HG03064 (cell line): ENCODE measurements at regions not wholly inside any gene's neighbourhood (a gene's known extent, or its start where the extent isn't known, plus 50 kb on each side); places are given as distances from the start of the nearest gene placed in this dataset.

Experiments used
- ATAC-seq: cut with Tn5 transposase; IDR thresholded peaks from one replicate; pipeline ENCODE4 v1.9.1; 2021; ENCODE audit warnings: low read depth; ENCODE audit not compliant: unreplicated experiment

- ATAC-seq, result no peak
These were observed 64.2 kb downstream of the GJA1 start for GRCh38 chr6:121499666-121500065.

GRCh38 chr6:121503589-121503991 lies 68.1 kb downstream of the GJA1 start:
- ATAC-seq, result no peak

GRCh38 chr6:121504227-121504626 lies 68.8 kb downstream of the GJA1 start:
- no peak for ATAC-seq

GRCh38 chr6:121505284-121505683 lies 69.8 kb downstream of the GJA1 start:
- no peak for ATAC-seq

GRCh38 chr6:121506761-121507754 lies 71.6 kb downstream of the GJA1 start:
- ATAC-seq, result no peak

- no peak for ATAC-seq
These were observed 75.2 kb downstream of the GJA1 start for GRCh38 chr6:121510568-121511177.

GRCh38 chr6:121515630-121516265 lies 80.3 kb downstream of the GJA1 start:
- ATAC-seq, result no peak

- no peak for ATAC-seq
These were observed 80.9 kb downstream of the GJA1 start for GRCh38 chr6:121516331-121516730.

- ATAC-seq, result no peak
These were observed 85.1 kb downstream of the GJA1 start for GRCh38 chr6:121520337-121521163.

- no peak for ATAC-seq
These were observed 85.7 kb downstream of the GJA1 start for GRCh38 chr6:121521164-121521555.

GRCh38 chr6:121522265-121522664 lies 86.8 kb downstream of the GJA1 start:
- ATAC-seq, result no peak

- ATAC-seq, result no peak
These were observed 87.4 kb downstream of the GJA1 start for GRCh38 chr6:121522771-121523386.

- no peak for ATAC-seq
These were observed 88.2 kb downstream of the GJA1 start for GRCh38 chr6:121523628-121524027.

GRCh38 chr6:121526282-121526681 lies 90.8 kb downstream of the GJA1 start:
- no peak for ATAC-seq

- no peak for ATAC-seq
These were observed 96.3 kb downstream of the GJA1 start for GRCh38 chr6:121531658-121532169.

GRCh38 chr6:121533321-121533841 lies 97.9 kb downstream of the GJA1 start:
- ATAC-seq, result no peak

GRCh38 chr6:121535777-121536176 lies 100.3 kb downstream of the GJA1 start:
- ATAC-seq, result no peak

GRCh38 chr6:121536345-121536744 lies 100.9 kb downstream of the GJA1 start:
- ATAC-seq, result no peak

GRCh38 chr6:121539439-121539838 lies 104.0 kb downstream of the GJA1 start:
- ATAC-seq, result no peak

- no peak for ATAC-seq
These were observed 104.8 kb downstream of the GJA1 start for GRCh38 chr6:121540210-121540609.
